Progenitor cell of endocrine pancreas (in vitro differentiated cells): ENCODE measurements at regions not wholly inside any gene's neighbourhood (a gene's known extent, or its start where the extent isn't known, plus 50 kb on each side); places are given as distances from the start of the nearest gene placed in this dataset.

Experiments used
- DNase-seq: peaks from one replicate; pipeline ENCODE4 v3.0.0; 2021; ENCODE audit warnings: low spot score; ENCODE audit not compliant: unreplicated experiment
- H3K27ac Mint-ChIP-seq: 2 replicates; pipeline ENCODE4 v1.8.0; 2021; ENCODE audit warnings: mild to moderate bottlenecking, moderate library complexity, mixed read lengths
- H3K27me3 Mint-ChIP-seq: 2 replicates; pipeline ENCODE4 v1.8.0; 2021; ENCODE audit warnings: mixed read lengths
- H3K36me3 Mint-ChIP-seq: 2 replicates; pipeline ENCODE4 v1.8.0; 2022; ENCODE audit warnings: mixed read lengths; ENCODE audit not compliant: insufficient read depth
- H3K4me1 Mint-ChIP-seq: 2 replicates; pipeline ENCODE4 v1.8.0; 2021; ENCODE audit warnings: low read depth, mixed read lengths
- H3K4me3 Mint-ChIP-seq: 2 replicates; pipeline ENCODE4 v1.8.0; 2021; ENCODE audit warnings: low read depth, mild to moderate bottlenecking, moderate library complexity, mixed read lengths
- H3K9me3 Mint-ChIP-seq: 2 replicates; pipeline ENCODE4 v1.8.0; 2021; ENCODE audit warnings: low read depth, mixed read lengths
- CTCF ChIP-seq: fragments of 200-600 bp; sonication (generic); IDR thresholded peaks from one replicate; pipeline ENCODE4 v1.5.0; 2021; ENCODE audit warnings: antibody characterized with exemption, mild to moderate bottlenecking; ENCODE audit not compliant: unreplicated experiment

- DNase-seq = no peak
- H3K4me3 Mint-ChIP-seq = no peak overlapping the region
- TF ChIP-seq CTCF = no peak
- H3K9me3 Mint-ChIP-seq = no peaks in the 10 kb centered on the region
- no peaks in the 10 kb centered on the region for H3K4me1 Mint-ChIP-seq
- H3K36me3 Mint-ChIP-seq = no peaks in the 10 kb centered on the region
- peaks cover 2% of the 10 kb centered on the region for H3K27me3 Mint-ChIP-seq
- no peak overlapping the region for H3K27ac Mint-ChIP-seq
Observed at GRCh38 chr4:59180161-59180560, 2020.0 kb upstream of the ADGRL3 start.

- H3K4me1 Mint-ChIP-seq = no peaks in the 10 kb centered on the region
- no peak overlapping the region for H3K27ac Mint-ChIP-seq
- DNase-seq = no peak
- H3K36me3 Mint-ChIP-seq = no peaks in the 10 kb centered on the region
- no peaks in the 10 kb centered on the region for H3K9me3 Mint-ChIP-seq
- peaks cover 2% of the 10 kb centered on the region for H3K27me3 Mint-ChIP-seq
- TF ChIP-seq CTCF = no peak
- H3K4me3 Mint-ChIP-seq = no peak overlapping the region
Observed at GRCh38 chr4:59180969-59181368, 2019.2 kb upstream of the ADGRL3 start.

- no peak for TF ChIP-seq CTCF
- no peak overlapping the region for H3K27ac Mint-ChIP-seq
- no peaks in the 10 kb centered on the region for H3K27me3 Mint-ChIP-seq
- H3K4me3 Mint-ChIP-seq = no peak overlapping the region
- peaks cover 3% of the 10 kb centered on the region for H3K4me1 Mint-ChIP-seq
- H3K9me3 Mint-ChIP-seq = no peaks in the 10 kb centered on the region
- DNase-seq = no peak
- H3K36me3 Mint-ChIP-seq = no peaks in the 10 kb centered on the region
Observed at GRCh38 chr4:59195839-59196238, 2004.3 kb upstream of the ADGRL3 start.

- H3K36me3 Mint-ChIP-seq = no peaks in the 10 kb centered on the region
- no peak overlapping the region for H3K27ac Mint-ChIP-seq
- no peak overlapping the region for H3K4me3 Mint-ChIP-seq
- DNase-seq = no peak
- H3K27me3 Mint-ChIP-seq = no peaks in the 10 kb centered on the region
- H3K9me3 Mint-ChIP-seq = peaks cover 3% of the 10 kb centered on the region
- TF ChIP-seq CTCF = no peak
- peaks cover 1% of the 10 kb centered on the region for H3K4me1 Mint-ChIP-seq
Observed at GRCh38 chr4:59200992-59201391, 1999.1 kb upstream of the ADGRL3 start.

GRCh38 chr4:59217910-59218631 is 1982.1 kb upstream of the ADGRL3 start:
- Mint-ChIP-seq H3K4me1 (no peaks in the 10 kb centered on the region), H3K4me3 (no peak overlapping the region), H3K9me3 (no peaks in the 10 kb centered on the region), H3K36me3 (no peaks in the 10 kb centered on the region), H3K27ac (no peak overlapping the region), H3K27me3 (no peaks in the 10 kb centered on the region)
- TF ChIP-seq CTCF = no peak
- no peak for DNase-seq
